BJ (cell line): ENCODE measurements at regions not wholly inside any gene's neighbourhood (a gene's known extent, or its start where the extent isn't known, plus 50 kb on each side); places are given as distances from the start of the nearest gene placed in this dataset.

Experiments
- CTCF ChIA-PET: fragments of 350-600 bp; formaldehyde crosslinking; extraction: SDS; loops from one replicate; lab custom pipeline; 2021; ENCODE audit warnings: antibody characterized with exemption, inconsistent platforms; lab: Yijun Ruan, JAX
- POLR2A ChIA-PET: fragments of 300-600 bp; sonication (Branson Sonifier 250); formaldehyde crosslinking; extraction: SDS; loops from one replicate; lab custom pipeline; 2021; ENCODE audit warnings: antibody characterized with exemption; lab: Charles Lee
- DNase-seq: peaks from one replicate; pipeline ENCODE4 v3.0.0-alpha.2; 2011; ENCODE audit warnings: low read depth
- H3K27me3 ChIP-seq: 2 replicates; pipeline ENCODE4 v1.6.0; 2011; ENCODE audit warnings: low read length; ENCODE audit not compliant: control insufficient read depth, insufficient read depth
- H3K36me3 ChIP-seq: 2 replicates; pipeline ENCODE4 v1.5.1; 2011; ENCODE audit warnings: low read length; ENCODE audit not compliant: control insufficient read depth, insufficient read depth
- H3K4me3 ChIP-seq: 2 replicates; pipeline ENCODE4 v1.5.1; 2011; ENCODE audit warnings: low read depth, mild to moderate bottlenecking, control low read depth, low read length
- CTCF ChIP-seq: IDR thresholded peaks from 2 replicates; pipeline ENCODE4 v1.5.1; 2011; ENCODE audit warnings: low read depth, mild to moderate bottlenecking, control low read depth, inconsistent platforms, low read length, moderate library complexity; ENCODE audit not compliant: insufficient read depth

GRCh38 chr6:105624021-105624420 is 221.1 kb upstream of the PREP start:
- Histone ChIP-seq H3K36me3 (no peaks in the 10 kb centered on the region), H3K4me3 (no peak overlapping the region), H3K27me3 (no peaks in the 10 kb centered on the region)
- ChIA-PET POLR2A (no interaction called here), CTCF (no interaction called here)
- no peak for TF ChIP-seq CTCF
- DNase-seq, result no peak

GRCh38 chr6:105622226-105622625 is 219.3 kb upstream of the PREP start:
- CTCF ChIA-PET, result no interaction called here
- H3K36me3 ChIP-seq, result no peaks in the 10 kb centered on the region
- POLR2A ChIA-PET, result no interaction called here
- no peaks in the 10 kb centered on the region for H3K27me3 ChIP-seq
- no peak overlapping the region for H3K4me3 ChIP-seq
- TF ChIP-seq CTCF, result no peak
- DNase-seq, result no peak

GRCh38 chr6:105621564-105622175 is 218.8 kb upstream of the PREP start:
- no peak for DNase-seq
- ChIA-PET CTCF (no interaction called here), POLR2A (no interaction called here)
- Histone ChIP-seq H3K36me3 (no peaks in the 10 kb centered on the region), H3K4me3 (no peak overlapping the region), H3K27me3 (no peaks in the 10 kb centered on the region)
- no peak for TF ChIP-seq CTCF

GRCh38 chr6:105620878-105621277 is 218.0 kb upstream of the PREP start:
- H3K36me3 ChIP-seq, result no peaks in the 10 kb centered on the region
- no peaks in the 10 kb centered on the region for H3K27me3 ChIP-seq
- no peak overlapping the region for H3K4me3 ChIP-seq
- ChIA-PET CTCF (interaction anchor here (1.1 kb wide), 1 partner anchor 136 kb away, joined by 3 read pairs; no protein-coding TSS in a partner anchor), POLR2A (interaction anchor here (0.6 kb wide), 1 partner anchor 16 kb away, joined by 3 read pairs; no protein-coding TSS in a partner anchor)
- no peak for DNase-seq
- TF ChIP-seq CTCF, result no peak

- no peak for DNase-seq
- Histone ChIP-seq H3K4me3 (no peak overlapping the region), H3K27me3 (no peaks in the 10 kb centered on the region), H3K36me3 (no peaks in the 10 kb centered on the region)
- CTCF ChIA-PET, result interaction anchor here (1.1 kb wide), 1 partner anchor 135 kb away, joined by 3 read pairs; no protein-coding TSS in a partner anchor
- POLR2A ChIA-PET, result no interaction called here
- no peak for TF ChIP-seq CTCF
Observed at GRCh38 chr6:105619971-105620741, 217.3 kb upstream of the PREP start.
